HG03571 (cell line): ENCODE measurements at regions not wholly inside any gene's neighbourhood (a gene's known extent, or its start where the extent isn't known, plus 50 kb on each side); places are given as distances from the start of the nearest gene placed in this dataset.
"Not testable (repeated sequence)": the region's sequence is repeated elsewhere in the genome, so short reads cannot be mapped to it uniquely, and the experiment has no call there.

Source experiments
- ATAC-seq: cut with Tn5 transposase; IDR thresholded peaks from one replicate; pipeline ENCODE4 v1.9.1; 2021; ENCODE audit not compliant: unreplicated experiment

DNA sequence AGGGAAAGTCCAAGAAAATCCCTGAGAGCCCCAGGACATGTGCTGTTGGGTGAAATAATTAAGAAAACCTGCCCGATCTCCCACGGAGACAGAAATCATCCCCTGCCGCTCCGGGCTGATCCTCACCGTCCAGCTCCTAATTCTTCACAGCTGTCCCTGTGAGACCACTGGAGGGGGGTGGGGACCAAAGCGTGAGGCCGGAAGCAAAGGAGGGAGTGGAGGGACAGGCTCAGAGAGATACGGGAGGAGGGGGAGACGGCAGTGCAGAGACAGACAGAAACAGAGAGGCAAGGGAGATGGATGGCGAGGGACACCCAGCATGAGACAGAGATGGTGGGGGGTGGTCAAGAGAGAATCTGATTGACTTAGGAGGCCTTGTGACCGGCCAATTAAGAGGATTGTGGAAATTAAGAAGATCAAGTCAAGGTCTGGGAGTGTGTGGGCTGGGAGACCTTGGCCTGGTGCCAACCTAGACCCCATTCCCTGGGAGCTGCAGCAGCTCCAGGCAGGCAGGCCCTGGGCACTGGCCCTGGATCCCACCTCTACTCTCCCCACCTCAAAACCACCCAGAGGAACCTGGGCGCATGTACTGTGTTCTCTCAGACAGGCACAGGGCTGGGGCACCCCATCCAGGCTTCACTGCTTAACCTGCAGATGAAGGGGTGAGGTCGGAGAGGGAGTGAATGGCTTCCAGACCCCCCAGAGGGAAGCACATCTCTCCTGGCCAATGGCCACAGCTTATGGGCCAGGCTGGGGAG lies 113.2 kb upstream of the ALDH1A3 start:
- no peak for ATAC-seq

DNA sequence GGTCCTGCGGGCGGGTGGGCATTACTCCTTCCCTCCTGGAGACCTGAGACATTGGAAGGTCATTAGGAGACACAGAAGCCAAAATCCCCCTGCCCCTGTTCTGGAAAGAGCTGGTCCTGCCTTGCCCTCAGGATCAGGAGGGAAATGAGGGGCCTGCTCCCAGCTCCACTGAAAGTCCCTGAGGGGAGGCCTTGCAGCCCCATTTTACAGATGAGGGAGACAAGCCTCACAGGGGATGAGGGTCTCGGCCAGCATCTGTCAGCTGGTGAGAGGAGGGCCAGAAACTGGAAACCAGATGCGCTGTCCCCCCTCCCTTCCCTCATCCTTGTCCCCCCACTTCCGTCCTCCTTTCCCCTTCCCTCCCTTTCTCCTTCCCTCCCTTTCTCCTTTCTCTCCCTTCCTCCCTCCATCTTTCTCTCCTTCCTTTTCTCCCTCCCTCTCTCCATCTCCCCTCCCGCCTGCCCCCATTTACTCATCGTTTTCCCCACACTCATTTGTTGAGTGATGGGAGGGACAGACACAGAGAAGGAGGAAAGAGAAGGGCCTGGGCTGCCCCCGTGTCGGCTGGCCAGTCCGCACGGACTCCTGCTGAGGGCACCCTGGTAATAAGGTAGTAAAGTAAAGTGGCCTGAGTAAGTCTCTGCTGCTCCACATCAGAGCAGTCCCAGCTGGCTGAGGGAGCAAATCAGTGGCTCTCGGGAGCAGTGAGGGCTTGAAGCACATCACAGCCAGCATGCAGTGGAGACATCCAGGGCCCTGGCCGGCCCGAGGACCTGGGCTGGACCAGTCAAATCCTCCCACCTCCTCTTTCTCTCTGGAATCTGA lies 112.4 kb upstream of the ALDH1A3 start:
- no peak for ATAC-seq

- ATAC-seq: no peak
Observed at GRCh38 chr15:100768501-100768931, 111.1 kb upstream of the ALDH1A3 start.

DNA sequence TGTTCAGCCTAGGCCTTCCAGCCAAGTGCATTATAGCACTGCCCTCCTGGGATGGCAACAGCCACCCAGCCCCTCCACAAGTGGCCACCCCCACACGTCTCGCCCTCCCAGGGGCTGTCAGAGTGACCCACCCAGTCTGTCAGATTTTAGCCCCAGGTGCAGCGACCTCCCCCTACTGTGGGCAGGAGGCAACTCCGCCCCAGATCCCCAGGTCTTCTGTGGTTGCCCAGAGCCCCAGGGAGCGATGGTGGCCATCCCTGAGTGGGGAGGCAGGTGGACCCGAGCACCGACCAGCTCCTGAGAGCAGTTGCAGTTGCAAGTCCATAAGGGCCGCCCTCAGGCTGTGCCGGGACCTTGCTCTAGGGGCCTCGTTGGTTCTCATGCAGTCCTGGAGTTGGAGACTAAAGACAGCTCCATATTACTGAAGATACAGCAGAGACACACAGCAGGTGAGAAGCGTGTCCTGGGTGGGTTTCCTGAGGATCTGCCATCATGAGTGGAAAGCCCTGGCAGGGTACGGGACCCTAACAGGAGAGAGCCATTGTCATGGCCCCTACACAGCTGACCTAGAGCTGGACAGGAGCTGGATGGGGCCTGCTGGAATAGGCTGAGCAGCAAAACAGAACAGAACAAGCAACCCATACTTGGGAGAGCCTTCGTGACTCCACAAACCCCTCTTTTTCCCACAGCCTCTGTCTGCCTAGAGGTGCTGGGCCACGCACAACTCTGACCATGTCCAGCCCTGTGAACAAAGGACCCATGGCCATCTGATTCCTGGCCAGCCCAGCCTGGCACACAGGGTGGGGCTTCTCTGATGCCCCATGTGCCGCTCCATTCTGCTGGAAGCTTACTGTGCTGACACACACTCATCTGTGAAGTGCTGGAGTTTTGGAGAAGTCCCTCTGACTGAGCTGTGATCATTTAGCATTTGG lies 110.3 kb upstream of the ALDH1A3 start:
- ATAC-seq: no peak

DNA sequence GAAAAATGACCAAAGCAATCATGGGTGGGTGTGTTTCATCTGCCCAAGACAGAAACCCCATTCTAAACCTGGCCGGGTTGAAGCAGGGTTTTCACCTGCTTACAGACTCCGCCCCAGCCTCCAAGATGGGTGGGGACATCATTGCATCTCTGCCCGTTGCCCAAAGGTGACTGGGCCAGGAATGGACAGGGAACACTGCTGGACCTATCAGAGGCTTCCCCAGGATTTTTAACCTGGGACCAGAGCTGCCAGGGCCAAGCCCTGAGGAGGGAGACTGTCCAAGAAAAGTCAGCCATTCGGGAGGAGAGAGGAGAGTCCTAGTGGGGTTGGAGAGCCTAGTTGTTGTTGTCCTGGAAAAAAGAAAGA lies 109.7 kb upstream of the ALDH1A3 start:
- ATAC-seq: no peak

GRCh38 chr15:100770661-100771584 lies 108.7 kb upstream of the ALDH1A3 start:
- no peak for ATAC-seq

DNA sequence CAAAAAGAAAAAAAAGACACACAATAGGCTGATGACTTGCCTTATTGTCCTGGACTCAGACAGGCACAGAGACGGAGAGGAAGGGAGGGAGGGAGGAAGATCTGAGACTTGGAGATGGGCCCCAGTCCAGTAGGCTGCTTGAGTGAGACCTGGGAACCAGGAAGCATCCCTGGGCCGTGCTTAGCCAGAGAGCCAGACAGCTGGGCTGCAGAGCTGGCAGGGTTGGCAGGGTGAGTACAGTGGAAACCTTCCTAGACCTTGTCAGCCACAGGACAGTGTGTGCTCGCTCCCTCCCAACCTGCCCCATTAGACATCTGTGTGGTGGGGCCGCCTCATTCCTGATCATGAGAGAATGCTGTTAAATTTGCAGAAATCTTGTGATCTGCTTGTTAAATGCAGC lies 107.9 kb upstream of the ALDH1A3 start:
- ATAC-seq: no peak

DNA sequence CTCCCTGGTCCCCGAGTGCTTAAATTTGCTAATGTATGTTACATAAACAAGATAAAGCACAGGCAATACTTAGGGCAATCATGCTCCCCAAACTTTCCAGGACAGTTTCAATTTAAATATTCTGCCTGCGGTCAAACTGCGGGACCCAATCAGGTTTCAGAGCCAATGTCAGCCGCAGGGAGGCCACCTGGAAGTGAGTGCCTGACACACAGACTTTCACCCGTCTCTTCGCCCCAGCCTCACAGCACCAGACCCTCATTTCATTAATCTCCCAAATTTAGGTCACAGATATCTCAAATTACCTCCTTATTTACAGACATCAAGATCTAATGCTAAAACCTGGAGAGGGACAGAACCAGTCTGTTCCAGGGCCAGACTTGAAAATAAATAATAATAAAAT lies 107.2 kb upstream of the ALDH1A3 start:
- no peak for ATAC-seq

GRCh38 chr15:100772892-100773520 lies 106.6 kb upstream of the ALDH1A3 start:
- ATAC-seq: no peak

DNA sequence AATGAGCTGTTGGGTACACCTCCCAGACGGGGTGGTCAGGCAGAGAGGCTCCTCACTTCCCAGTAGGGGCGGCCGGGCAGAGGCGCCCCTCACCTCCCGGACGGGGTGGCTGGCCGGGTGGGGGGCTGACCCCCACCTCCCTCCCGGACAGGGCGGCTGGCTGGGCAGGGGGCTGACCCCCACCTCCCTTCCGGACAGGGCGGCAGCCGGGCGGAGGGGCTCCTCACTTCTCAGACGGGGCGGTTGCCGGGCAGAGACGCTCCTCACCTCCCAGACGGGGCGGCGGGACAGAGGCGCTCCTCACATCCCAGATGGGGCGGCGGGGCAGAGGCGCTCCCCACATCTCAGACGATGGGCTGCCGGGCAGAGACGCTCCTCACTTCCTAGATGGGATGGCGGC lies 105.6 kb upstream of the ALDH1A3 start:
- not testable (repeated sequence) for ATAC-seq

DNA sequence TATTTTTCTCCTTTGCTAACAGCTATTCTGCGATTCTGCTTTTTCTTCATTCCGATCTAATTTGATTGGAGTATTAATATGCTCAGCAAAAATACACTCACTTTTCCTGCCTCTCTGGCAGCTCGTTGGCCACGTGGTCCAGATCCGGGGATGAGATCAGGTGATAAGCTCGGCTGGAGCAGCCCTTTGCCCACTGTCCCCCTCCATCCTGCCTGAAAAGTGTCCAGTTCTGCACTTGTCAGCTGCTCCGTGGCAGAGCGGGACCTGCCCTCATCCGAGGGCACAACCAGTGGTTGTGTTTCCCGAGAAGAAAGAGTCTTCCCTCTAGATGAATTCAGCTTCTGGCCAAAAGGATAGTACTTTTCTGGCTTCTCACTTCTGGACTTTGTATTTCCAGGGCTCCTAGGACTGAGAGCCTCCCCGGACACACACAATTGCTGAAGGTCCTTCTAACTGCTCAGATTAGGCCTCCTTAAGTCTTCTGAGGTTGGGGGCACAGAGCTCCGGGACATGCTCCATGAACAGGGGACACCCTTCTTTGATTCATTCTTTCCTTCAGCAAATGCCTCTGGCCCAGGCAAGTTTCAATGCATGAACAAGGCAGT lies 103.9 kb upstream of the ALDH1A3 start:
- no peak for ATAC-seq

GRCh38 chr15:100777821-100778220 lies 101.8 kb upstream of the ALDH1A3 start:
- no peak for ATAC-seq

GRCh38 chr15:100778831-100779288 lies 100.8 kb upstream of the ALDH1A3 start:
- no peak for ATAC-seq

- ATAC-seq: no peak
Observed at GRCh38 chr15:100779331-100780207, 100.1 kb upstream of the ALDH1A3 start.

- no peak for ATAC-seq
Observed at GRCh38 chr15:100780208-100780800, 99.3 kb upstream of the ALDH1A3 start.

DNA sequence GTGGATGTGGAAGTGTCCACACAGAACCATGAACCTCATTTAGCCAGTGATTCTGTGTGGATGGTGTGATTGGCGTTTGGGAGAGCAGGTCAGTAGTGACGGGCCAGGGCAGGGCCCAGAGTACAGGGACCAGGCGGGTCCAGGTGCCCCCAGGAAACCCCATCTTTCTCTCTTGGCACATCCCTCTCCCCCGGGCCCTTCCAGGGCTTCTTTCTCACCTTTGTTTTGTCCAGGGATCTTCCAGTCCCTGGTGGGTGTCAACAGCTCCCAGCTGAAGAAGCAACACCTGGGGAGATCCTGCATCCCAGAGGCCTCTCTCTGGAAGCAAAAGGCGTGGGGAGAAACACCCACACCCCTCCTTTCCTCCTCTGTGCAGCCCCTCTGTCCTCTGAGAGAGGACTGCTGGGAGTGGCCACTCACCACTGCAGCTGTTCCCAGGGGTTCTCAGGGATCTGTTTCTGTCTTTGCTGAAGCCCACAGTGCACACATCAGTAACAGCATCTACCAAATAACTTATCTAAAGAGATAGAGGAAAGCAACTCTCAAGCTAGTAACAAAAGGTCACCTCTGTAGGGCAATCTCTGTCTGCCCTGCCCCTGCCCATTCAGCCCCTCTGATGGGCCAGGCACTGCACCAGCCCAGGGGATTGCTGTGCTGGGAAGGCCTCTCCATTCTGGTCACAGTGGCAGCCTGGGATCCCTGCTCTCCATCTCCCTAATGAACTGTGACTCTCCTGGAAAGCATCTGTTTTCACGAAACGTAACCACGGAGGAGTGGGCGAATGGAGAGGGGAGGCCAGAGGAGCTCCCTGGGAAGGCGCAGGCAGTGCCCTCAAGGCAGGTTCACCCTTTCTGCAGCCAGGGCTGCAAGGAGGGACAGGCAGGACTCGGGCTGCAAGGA lies 98.3 kb upstream of the ALDH1A3 start:
- no peak for ATAC-seq
